ENCODE measurements at regions not wholly inside any gene's neighbourhood (a gene's known extent, or its start where the extent isn't known, plus 50 kb on each side); places are given as distances from the start of the nearest gene placed in this dataset.

DNA sequence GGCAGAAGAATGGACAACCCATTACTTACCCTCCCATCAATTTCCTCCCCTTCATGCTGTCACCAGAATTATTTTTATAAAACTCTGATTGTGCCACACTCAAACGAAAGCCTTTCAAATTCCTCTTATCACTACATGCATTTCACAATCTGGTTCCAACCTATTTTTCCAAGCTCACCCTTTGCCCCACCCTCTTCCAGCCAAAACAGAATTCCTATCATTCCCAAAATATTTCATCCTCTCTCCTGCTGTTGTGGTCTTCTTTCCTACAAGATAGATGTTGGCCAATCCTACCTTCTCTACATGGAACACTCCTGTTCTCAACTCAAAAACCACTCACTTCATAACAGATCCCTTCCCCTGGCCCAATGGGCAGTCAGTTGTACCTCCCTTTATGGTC is 111.5 kb downstream of the ELAPOR2 start:
- TF ChIP-seq GATA1 (IDR thresholded peaks at IDR 0.05; ENCODE audit: low read depth, low read length), result no peak
- no peak for TF ChIP-seq POLR2A (IDR thresholded peaks at IDR 0.05; ENCODE audit: low read length)
- no peak for DNase-seq

DNA sequence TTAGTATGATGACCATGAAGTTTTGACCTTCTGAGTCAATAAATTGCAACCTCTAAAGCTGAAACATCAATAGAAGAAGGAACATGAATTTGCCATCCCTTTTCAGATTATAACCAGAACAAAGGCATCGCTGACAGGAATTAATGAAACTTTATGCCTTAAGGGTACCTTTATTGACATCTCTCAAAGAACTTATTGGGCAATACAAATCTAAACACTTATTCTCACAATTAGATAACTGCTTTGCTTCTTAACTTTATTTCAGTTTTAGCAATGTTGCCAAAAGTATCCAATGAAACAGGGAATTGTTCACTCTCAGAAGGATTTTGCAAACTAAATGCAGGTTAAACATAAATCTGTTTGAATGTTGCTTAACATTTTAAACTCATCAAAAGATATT is 116.0 kb downstream of the ELAPOR2 start:
- no peak for DNase-seq
- TF ChIP-seq GATA1 (IDR thresholded peaks at IDR 0.05; ENCODE audit: low read depth, low read length) (no peak), POLR2A (IDR thresholded peaks at IDR 0.05; ENCODE audit: low read length) (no peak)

DNA sequence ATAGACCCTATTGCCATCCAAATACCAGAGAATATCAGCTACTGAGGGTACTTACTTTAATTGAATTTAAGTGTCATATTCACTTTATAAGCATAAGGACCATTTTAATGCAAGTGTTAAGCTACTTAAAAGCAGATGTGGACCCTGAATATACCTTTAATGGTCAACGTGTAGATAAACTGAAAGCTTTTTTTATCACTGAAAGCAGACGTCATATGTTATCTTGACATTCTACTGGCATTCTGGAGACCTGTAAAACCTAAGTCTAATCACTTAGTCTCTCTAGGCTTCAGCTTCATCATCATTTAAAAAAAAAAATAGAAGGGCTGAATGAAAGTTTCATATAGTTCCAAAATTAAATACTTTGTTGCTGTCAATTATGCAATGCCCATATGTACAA is 116.5 kb downstream of the ELAPOR2 start:
- peak in 1 of 2 experiments; percentile 21 for DNase-seq
- TF ChIP-seq GATA1 (IDR thresholded peaks at IDR 0.05; ENCODE audit: low read depth, low read length) (no peak), POLR2A (IDR thresholded peaks at IDR 0.05; ENCODE audit: low read length) (no peak)

DNA sequence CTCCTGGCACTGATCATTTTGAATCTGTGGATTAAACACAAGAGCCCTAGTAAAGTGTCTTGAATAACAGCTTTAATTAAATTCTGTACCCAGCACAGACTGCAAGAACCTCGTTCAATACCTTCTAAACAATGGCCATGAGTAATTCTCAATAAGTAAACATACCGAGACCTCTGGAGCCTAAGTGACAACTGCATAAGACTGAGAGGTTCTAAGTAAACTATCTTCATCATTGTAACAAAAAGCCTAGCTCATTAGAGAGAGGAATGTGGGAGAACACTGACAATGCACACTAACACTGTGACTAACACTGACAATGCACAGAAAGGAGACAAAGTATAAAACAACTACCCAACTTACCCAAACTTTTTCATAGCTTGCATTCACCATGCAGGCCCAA is 117.4 kb downstream of the ELAPOR2 start:
- no peak for DNase-seq
- no peak for TF ChIP-seq GATA1 (IDR thresholded peaks at IDR 0.05; ENCODE audit: low read depth, low read length)
- TF ChIP-seq POLR2A (IDR thresholded peaks at IDR 0.05; ENCODE audit: low read length), result no peak

DNA sequence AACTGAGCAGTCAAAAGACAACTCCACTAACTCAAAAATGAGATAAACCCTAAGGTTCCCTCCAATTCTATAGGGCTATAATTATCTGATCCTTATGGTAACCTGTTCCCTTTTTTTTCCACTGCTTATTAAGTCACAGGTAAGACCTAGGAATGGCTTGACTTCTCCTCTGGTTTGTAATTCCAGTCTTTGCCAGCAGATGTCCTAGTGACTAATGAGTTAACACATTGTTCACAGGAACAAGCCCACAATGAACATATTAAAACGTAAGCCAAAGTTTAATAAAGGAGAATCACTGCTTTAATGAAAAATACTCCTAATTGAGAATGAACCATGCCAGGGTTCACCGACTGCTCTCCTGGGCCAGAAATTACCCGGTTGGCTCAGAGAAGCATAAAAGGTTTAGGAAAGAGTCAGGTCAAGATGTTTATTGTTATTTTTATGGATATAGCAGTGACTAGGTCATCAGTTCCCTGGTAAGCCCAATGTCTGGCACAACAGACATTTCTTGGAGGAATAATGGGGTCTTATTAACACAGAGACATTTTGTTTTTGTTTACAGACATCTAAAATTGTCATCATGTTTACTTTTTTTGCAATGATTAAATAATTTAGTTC is 120.1 kb downstream of the ELAPOR2 start:
- TF ChIP-seq POLR2A (IDR thresholded peaks at IDR 0.05; ENCODE audit: low read length) (no peak), GATA1 (IDR thresholded peaks at IDR 0.05; ENCODE audit: low read depth, low read length) (no peak)
- peak; percentile 55 to 73 for DNase-seq

DNA sequence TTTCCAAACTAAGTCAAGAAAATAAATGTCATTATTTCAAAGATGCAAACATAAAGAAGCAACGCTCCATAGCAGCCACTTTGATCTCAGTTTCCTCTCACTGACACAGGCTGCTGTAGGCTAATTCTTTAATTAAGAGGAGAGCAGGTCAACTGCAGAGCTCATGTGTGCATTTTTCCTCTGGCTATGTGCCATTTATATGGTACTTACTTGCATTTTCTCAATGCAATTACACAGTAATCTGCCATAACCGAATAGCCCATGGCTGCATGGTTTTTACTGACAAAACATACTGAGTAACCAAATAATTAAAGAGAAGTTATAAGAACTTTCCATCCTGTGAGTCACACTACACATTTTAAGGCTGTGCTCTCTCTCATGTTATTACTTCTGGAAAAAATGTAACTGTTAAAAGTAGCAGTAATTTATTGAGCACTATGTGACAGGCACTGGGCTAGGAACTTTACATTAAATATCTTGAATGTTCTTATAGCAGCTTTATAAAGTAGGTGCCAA is 122.0 kb downstream of the ELAPOR2 start:
- DNase-seq, result no peak
- TF ChIP-seq GATA1 (IDR thresholded peaks at IDR 0.05; ENCODE audit: low read depth, low read length) (no peak), POLR2A (IDR thresholded peaks at IDR 0.05; ENCODE audit: low read length) (no peak)

DNA sequence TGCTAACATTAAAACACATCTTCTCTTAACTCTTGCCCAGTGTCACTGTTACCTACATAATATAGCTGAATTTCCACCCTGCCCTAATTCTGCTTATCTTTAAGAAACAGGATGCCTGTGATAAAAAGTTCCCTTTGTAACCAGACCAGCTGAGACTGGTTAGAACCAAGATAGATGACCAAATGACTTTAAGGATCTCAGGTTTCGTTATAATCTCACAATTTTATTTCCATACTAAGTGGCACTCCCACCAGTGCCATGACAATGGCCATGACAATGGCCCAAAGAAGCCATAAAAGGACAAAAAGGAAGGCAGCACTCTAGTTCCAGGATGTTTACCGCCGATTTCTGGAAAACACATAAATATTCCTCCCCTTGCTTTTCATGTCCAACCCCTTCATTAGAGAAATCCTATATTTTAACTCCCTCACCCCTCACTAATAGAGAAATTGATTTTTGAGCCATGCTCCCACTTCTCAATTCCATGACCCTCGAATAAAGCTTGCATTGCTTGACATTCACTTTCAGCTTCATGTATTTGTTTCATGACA is 126.1 kb downstream of the ELAPOR2 start:
- DNase-seq, result peak; percentile 23 to 80
- TF ChIP-seq POLR2A (IDR thresholded peaks at IDR 0.05; ENCODE audit: low read length) (no peak), GATA1 (IDR thresholded peaks at IDR 0.05; ENCODE audit: low read depth, low read length) (no peak)

DNA sequence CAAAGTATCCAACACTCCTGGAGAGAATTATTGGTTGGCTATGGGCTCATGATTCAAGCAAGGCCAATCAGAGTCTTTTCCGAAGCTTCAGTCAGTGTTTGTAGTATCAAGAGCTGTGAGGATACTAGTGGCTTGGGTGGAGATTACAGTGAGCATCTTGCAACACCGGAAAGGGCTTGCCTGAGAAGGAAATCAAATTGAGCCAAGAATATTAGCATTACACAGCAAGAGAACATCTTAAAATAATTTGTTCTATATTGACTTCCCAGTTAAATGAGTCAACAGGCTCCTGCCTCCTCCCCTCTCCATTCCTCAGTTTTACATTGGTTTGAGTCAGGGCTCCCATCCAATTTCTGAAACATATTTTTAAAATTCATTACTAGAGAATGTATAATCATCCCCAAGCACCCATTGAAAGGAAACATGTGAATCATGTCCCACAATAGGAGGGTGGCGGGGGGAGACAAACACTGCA is 127.4 kb downstream of the ELAPOR2 start:
- no peak for TF ChIP-seq GATA1 (IDR thresholded peaks at IDR 0.05; ENCODE audit: low read depth, low read length)
- TF ChIP-seq POLR2A (IDR thresholded peaks at IDR 0.05; ENCODE audit: low read length), result no peak

DNA sequence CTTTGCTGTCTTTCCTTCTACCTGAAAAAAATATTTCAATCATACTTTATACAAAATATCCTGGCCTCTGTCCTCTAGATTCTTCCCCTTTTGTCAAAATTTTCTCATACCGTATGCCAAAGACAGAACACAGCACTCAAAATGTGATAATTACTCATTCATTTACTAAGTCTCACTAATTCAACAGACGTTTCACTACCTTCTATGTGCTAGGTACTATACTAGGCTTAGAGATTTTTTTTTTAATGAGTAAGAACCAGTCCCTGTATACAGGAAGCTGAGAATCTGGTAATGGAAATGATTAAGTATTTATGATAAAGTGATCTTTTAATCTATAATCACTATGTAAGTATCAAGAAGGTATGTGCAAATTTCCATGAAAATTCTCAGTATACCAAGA is 128.0 kb downstream of the ELAPOR2 start:
- TF ChIP-seq GATA1 (IDR thresholded peaks at IDR 0.05; ENCODE audit: low read depth, low read length) (no peak), POLR2A (IDR thresholded peaks at IDR 0.05; ENCODE audit: low read length) (no peak)
- no peak for DNase-seq

More for the DNA sequence above, 127.4 kb downstream of the ELAPOR2 start:
- no peak for DNase-seq

DNA sequence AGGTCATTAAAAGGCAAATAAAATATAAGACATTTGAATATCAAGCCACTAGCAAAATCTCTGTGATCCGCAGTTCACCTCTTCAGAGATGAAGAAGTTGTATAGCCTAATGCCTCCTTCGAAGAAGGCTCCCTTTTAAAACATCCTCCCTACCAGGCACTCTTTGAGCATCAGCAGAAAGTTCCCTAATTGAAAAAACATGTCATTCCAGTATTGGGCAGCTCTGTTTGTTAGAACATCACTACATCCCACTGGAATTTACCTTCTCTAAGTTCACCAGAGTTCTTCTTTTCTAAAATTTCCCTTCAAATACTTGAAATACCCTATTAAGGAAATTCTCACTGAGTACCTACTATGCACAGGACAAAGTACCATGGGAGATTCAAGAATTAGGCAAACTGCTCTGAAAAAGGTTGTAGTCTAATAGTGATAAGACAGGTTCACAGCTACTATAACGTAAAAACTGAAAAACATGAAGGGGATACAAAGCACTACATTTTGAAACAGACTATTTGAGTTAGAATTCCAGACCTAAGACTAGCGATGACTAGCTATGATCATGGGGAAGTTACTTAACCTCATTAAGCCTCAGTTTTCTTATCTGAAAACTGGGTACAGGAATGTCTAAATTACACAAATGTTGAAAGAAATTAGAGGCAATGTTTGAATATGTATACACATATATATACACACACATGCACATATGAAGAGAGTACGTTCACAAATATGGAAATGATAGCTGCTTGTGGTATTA is 128.7 kb downstream of the ELAPOR2 start:
- TF ChIP-seq GATA1 (IDR thresholded peaks at IDR 0.05; ENCODE audit: low read depth, low read length), result no peak
- TF ChIP-seq POLR2A (IDR thresholded peaks at IDR 0.05; ENCODE audit: low read length), result no peak
- DNase-seq, result no peak

DNA sequence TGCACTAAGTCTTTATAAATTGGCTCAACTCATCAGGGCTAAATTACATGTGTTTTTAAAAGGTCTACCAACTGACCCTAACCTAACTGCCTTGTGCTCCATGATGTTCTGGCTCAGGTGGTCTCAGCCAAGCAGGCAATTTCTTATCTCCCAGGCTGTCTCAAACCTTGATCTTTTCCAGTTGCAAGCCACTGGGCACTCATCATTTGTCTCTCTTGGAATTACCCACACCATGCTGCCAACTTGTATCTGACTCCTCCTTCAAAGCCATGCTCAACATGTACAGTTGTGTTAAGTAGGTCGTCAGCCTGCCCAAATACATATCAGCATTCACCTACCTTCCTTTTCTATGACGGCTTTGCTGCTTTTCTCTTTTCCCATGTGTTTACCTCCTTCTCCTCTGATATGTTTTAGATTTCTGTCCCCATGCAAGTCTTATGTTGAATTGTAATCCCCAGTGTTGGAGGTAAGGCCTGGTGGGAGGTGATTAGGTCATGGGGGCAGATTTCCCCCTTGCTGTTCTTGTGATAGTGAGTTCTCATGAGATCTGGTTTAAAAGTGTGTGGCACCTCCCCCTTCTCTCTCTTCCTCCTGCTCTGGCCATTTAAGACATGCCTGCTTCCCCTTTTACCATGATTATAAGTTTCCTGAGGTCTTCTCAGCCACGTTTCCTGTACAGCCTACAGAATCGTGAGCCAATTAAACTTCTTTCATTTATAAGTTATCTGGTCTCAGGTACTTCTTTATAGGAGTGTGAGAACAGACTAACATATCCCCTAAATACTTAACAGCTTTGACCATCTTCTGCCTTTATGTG is 130.0 kb downstream of the ELAPOR2 start:
- DNase-seq, result peak in 1 of 2 experiments; percentile 18
- TF ChIP-seq GATA1 (IDR thresholded peaks at IDR 0.05; ENCODE audit: low read depth, low read length) (no peak), POLR2A (IDR thresholded peaks at IDR 0.05; ENCODE audit: low read length) (no peak)

DNA sequence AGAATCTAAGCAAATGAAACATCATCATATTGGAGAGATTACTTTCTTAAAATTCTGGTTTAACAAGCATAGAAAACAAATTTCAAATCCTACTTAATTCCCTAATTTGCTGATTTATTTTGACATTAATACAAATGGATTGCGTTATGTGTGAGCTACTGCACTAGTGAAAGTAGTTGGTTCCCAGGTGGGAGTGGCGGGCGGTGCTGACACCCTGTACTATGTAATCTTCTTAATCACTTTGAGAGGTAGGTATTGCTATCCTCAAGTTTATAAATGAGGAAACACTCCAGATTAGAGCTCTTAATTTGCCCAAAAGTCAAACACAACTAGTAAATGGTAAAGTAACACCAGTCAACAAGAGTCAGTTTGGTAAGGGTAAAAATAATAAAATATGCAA is 131.1 kb downstream of the ELAPOR2 start:
- TF ChIP-seq POLR2A (IDR thresholded peaks at IDR 0.05; ENCODE audit: low read length), result no peak
- no peak for TF ChIP-seq GATA1 (IDR thresholded peaks at IDR 0.05; ENCODE audit: low read depth, low read length)
- DNase-seq, result no peak

DNA sequence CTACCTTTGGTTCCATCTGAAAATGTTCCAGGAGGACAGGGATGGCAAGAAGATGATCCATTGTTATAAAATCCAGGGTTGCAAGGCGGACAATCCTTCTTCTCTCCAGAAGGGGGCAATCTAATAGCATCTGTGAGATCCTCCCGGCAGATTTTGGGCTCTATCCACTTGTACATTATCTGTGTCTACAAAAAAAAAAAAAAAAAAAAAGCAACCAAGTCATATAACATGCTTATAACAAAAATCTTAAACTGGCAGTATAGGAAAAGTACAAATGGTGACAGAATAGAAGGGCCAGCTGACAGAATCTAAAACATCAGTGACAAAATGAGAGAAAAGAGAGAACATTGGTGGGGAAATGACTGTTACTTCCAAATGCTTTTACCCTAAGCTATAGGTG is 132.7 kb downstream of the ELAPOR2 start:
- DNase-seq, result peak; percentile 55 to 60
- TF ChIP-seq POLR2A (IDR thresholded peaks at IDR 0.05; ENCODE audit: low read length) (no peak), GATA1 (IDR thresholded peaks at IDR 0.05; ENCODE audit: low read depth, low read length) (no peak)

DNA sequence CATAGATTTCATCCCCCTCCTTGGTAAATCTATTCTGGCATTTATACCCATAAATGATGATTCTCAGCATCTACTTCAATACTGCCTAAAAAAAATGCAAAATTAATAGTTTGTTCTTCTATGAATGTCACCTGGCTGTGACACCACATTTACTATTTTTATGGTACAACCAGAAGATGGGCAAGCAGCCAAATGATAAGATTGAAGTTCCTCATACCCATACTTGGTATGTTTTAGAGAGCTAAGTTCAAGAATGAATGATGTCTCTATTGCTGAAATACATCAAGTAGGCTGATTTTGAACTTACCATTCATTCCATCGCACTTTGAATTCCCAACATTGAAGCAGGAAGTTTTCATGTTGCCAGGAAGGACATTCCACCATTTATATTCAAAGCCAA is 134.2 kb downstream of the ELAPOR2 start:
- TF ChIP-seq POLR2A (IDR thresholded peaks at IDR 0.05; ENCODE audit: low read length) (no peak), GATA1 (IDR thresholded peaks at IDR 0.05; ENCODE audit: low read depth, low read length) (no peak)
- peak in 1 of 2 experiments; percentile 3 for DNase-seq

Data from erythroblast (primary cell).